T-cell (primary cell): ENCODE measurements at regions not wholly inside any gene's neighbourhood (a gene's known extent, or its start where the extent isn't known, plus 50 kb on each side); places are given as distances from the start of the nearest gene placed in this dataset.

ENCODE experiments used
- ATAC-seq, 4 experiments: fragments of 200-7000 bp in 3 of 4; fragments of 150-1000 bp in 1 of 4; cut with Tn5 transposase; replicated peaks in 1 of 4; 1 replicate in 3 of 4; 2 replicates in 1 of 4; pipeline ENCODE4 v1.10.0; 2021; ENCODE audit warnings: moderate library complexity in 3 of 4, mild to moderate bottlenecking in 2 of 4, moderate number of reproducible peaks in 1 of 4
- CTCF ChIA-PET, 2 donors: fragments of 300-600 bp; sonication (Branson Sonifier 250); formaldehyde crosslinking; loops; one replicate each; lab custom pipeline; 2022; ENCODE audit warnings: antibody characterized with exemption in 2 of 2; lab: Charles Lee
- POLR2A ChIA-PET, 2 donors: fragments of 300-600 bp; sonication (Branson Sonifier 250); formaldehyde crosslinking; loops; one replicate each; lab custom pipeline; 2022; ENCODE audit warnings: antibody characterized with exemption in 2 of 2; lab: Charles Lee
- DNase-seq, 35 experiments: peaks; one replicate each; pipeline versions ENCODE4 v3.0.0 to v3.0.0-alpha.2; 2013 to 2023
- H3K27ac ChIP-seq: one replicate; pipeline ENCODE4 v1.5.1; 2013; ENCODE audit warnings: low read length
- H3K27me3 ChIP-seq, 2 experiments: replicated peaks in 1 of 2; 1 replicate in 1 of 2; 2 replicates in 1 of 2; pipeline versions ENCODE4 v1.6.1 to v1.7.0; 2013; ENCODE audit warnings: low read length in 1 of 2, mixed read lengths in 1 of 2; ENCODE audit not compliant: control insufficient read depth in 2 of 2, insufficient read depth in 2 of 2; ENCODE audit errors: extremely low read depth in 1 of 2
- H3K36me3 ChIP-seq, 2 donors: 1 replicate in 1 of 2; 2 replicates in 1 of 2; pipeline versions ENCODE4 v1.6.1 to v1.7.0; 2013; ENCODE audit warnings: low read length in 1 of 2; ENCODE audit not compliant: control insufficient read depth in 2 of 2, insufficient read depth in 1 of 2; ENCODE audit errors: extremely low read depth in 1 of 2
- H3K4me1 ChIP-seq, 2 experiments: 1 replicate in 1 of 2; 2 replicates in 1 of 2; pipeline versions ENCODE4 v1.6.1 to v1.7.0; 2013; ENCODE audit warnings: low read length in 2 of 2, mixed read lengths in 1 of 2; ENCODE audit not compliant: insufficient read depth in 2 of 2, control insufficient read depth in 1 of 2; ENCODE audit errors: extremely low read depth in 1 of 2
- H3K4me3 ChIP-seq, 2 donors: 1 replicate in 1 of 2; 2 replicates in 1 of 2; pipeline versions ENCODE4 v1.5.1 to v1.7.0; 2013; ENCODE audit warnings: mild to moderate bottlenecking in 2 of 2, low read length in 1 of 2, moderate library complexity in 1 of 2; ENCODE audit not compliant: control insufficient read depth in 1 of 2; ENCODE audit errors: extremely low read depth in 1 of 2
- H3K9me3 ChIP-seq: 2 replicates; pipeline ENCODE4 v1.7.0; 2013
- H3K27ac Mint-ChIP-seq, 2 donors: one replicate each; pipeline ENCODE4 v1.8.0; 2020 to 2021; ENCODE audit warnings: mild to moderate bottlenecking in 2 of 2, mixed read lengths in 2 of 2
- H3K27me3 Mint-ChIP-seq, 2 donors: one replicate each; pipeline ENCODE4 v1.8.0; 2021 to 2022; ENCODE audit warnings: mixed read lengths in 2 of 2
- H3K36me3 Mint-ChIP-seq: one replicate; pipeline ENCODE4 v1.8.0; 2021; ENCODE audit warnings: mixed read lengths
- H3K4me1 Mint-ChIP-seq, 3 donors: one replicate each; pipeline ENCODE4 v1.8.0; 2020 to 2022; ENCODE audit warnings: mixed read lengths in 3 of 3, mild to moderate bottlenecking in 1 of 3
- H3K4me3 Mint-ChIP-seq, 3 donors: one replicate each; pipeline ENCODE4 v1.8.0; 2020 to 2022; ENCODE audit warnings: mild to moderate bottlenecking in 3 of 3, mixed read lengths in 3 of 3, moderate library complexity in 3 of 3
- H3K9me3 Mint-ChIP-seq, 3 donors: one replicate each; pipeline ENCODE4 v1.8.0; 2020 to 2022; ENCODE audit warnings: mixed read lengths in 3 of 3
- WGBS: methylation state at CpG from one replicate; pipeline ENCODE4 v1.1.5; 2013; ENCODE audit warnings: missing lambda C conversion rate; ENCODE audit not compliant: insufficient coverage; 5-methylcytosine and 5-hydroxymethylcytosine counted together

DNA sequence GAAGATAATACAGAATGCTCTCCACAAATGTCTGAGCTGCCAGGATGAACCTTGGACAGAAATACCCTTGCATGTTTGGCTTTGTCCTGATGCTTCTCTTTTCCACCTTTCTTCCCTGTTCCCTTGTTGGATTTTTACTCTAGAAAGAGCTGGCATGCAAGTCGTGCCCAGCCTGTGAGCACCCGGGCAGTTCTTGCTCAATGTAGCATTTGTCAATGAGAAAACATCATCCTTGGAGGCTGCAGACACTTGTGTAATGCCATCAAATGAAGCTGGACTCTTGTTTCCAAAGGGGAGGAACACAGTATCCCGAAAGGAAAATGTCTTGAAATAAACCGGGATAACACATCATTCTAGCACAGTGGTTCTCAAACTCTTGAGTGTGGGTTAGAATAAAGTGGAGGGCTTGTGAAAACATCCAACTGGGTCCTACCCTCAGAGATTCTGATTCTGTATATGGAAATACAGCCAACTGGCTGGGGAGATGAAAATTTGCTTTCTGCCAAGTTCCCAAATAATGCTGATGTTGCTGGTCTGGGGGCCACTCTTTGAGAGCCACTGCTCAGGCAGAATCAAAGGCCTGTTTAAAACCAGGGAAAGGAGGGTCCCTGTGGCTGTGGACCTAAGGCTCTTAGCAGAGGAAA lies 237.2 kb downstream of the SPATA18 start:
- peaks cover 0 to 2% of the 10 kb centered on the region in 2 experiments for H3K27me3 ChIP-seq
- POLR2A ChIA-PET = no interaction called here
- 64% methylated on average over 2 of the region's 4 CpGs for WGBS
- Mint-ChIP-seq H3K4me3 (no peak overlapping the region), H3K9me3 (no peaks in the 10 kb centered on the region), H3K27me3 (no peaks in the 10 kb centered on the region), H3K4me1 (no peaks in the 10 kb centered on the region), H3K27ac (no peak overlapping the region), H3K36me3 (no peaks in the 10 kb centered on the region)
- H3K9me3 ChIP-seq = no peaks in the 10 kb centered on the region
- no peaks in the 10 kb centered on the region for H3K4me1 ChIP-seq
- no peaks in the 10 kb centered on the region for H3K36me3 ChIP-seq
- ATAC-seq = no peak
- no peak overlapping the region for H3K27ac ChIP-seq
- CTCF ChIA-PET = no interaction called here
- no peak for DNase-seq
- no peak overlapping the region for H3K4me3 ChIP-seq

DNA sequence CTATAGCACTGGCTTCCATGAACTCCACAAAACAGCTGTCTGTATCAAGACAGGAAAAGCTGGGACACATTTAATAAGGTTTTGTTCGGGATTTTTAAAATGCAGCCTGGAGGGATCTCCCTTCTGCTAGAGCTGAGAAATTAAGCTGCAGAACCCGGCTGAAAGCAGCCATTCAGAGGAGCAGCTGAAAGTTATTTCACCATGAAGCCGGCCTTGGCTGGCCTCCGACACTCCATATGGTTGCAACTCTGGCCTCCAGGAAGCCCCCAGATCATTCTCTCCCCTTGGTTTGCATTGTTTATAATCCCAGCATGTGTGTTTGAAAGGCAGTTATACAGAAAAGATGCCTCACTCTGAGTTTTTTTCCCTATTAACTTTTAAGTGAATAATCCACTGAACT lies 239.4 kb downstream of the SPATA18 start:
- H3K9me3 Mint-ChIP-seq = no peaks in the 10 kb centered on the region
- 78% methylated on average over 2 of the region's 4 CpGs for WGBS
- POLR2A ChIA-PET = no interaction called here

DNA sequence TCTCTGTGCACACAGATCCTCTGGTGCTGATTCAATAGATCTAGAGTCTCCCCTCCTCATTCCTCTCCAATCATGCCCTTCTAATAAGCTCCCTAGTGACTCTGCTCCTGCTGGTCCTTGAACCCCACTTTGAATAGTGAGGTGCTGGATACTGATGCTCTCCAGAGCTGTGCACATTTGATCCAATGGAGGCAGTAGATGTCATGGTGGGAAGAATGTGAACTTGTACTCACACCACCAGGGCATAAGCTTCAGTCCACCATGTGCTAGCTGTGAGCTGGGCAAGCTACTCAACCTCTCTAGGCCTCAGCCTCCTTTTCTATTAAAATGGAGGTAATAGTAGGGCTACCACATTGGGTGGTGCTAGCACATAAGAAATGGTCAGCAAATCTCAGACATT lies 241.1 kb downstream of the SPATA18 start:
- CTCF ChIA-PET = no interaction called here
- H3K4me3 Mint-ChIP-seq = no peak overlapping the region

More for the DNA sequence above, 239.4 kb downstream of the SPATA18 start:
- H3K4me1 Mint-ChIP-seq = no peaks in the 10 kb centered on the region
- Histone ChIP-seq H3K4me3 (no peak overlapping the region), H3K9me3 (no peaks in the 10 kb centered on the region), H3K36me3 (no peaks in the 10 kb centered on the region), H3K27me3 (peaks cover 0 to 2% of the 10 kb centered on the region in 2 experiments), H3K4me1 (no peaks in the 10 kb centered on the region), H3K27ac (no peak overlapping the region)
- no peaks in the 10 kb centered on the region for H3K36me3 Mint-ChIP-seq
- H3K27ac Mint-ChIP-seq = no peak overlapping the region
- DNase-seq = no peak
- no peak for ATAC-seq
- no peaks in the 10 kb centered on the region for H3K27me3 Mint-ChIP-seq
- H3K4me3 Mint-ChIP-seq = no peak overlapping the region
- CTCF ChIA-PET = no interaction called here

DNA sequence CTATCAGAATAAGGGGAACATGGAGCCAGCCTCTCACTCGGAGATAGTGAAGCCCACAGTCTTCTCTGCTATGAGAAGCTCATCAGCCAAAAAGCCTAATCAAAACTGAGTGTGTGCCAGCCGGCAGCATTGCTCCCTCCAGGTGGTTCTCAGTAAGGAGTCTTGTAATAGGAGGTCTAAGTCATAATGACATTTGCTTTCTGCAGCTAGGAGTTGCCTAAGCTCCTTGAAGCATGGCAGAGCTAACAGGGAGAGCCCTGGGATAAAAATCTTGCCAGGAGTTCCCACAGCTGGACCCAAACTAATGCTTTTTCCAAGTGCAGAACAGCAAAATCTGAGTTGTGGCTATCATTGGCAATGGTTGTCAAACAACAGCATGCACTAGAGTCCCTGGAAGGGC lies 245.2 kb downstream of the SPATA18 start:
- Histone ChIP-seq H3K9me3 (no peaks in the 10 kb centered on the region), H3K4me1 (no peaks in the 10 kb centered on the region), H3K27ac (no peak overlapping the region), H3K36me3 (no peaks in the 10 kb centered on the region), H3K27me3 (peaks cover 0 to under 1% of the 10 kb centered on the region in 2 experiments), H3K4me3 (no peak overlapping the region)
- ChIA-PET CTCF (no interaction called here), POLR2A (no interaction called here)
- Mint-ChIP-seq H3K27ac (no peak overlapping the region), H3K27me3 (no peaks in the 10 kb centered on the region), H3K4me1 (no peaks in the 10 kb centered on the region), H3K9me3 (peaks cover 0 to 4% (median 4%) of the 10 kb centered on the region in 3 donors), H3K36me3 (no peaks in the 10 kb centered on the region), H3K4me3 (no peak overlapping the region)
- ATAC-seq (no peak), DNase-seq (no peak)
- WGBS = 73% methylated on average over 1 of the region's 2 CpGs

More for the DNA sequence above, 241.1 kb downstream of the SPATA18 start:
- no peaks in the 10 kb centered on the region for H3K4me1 Mint-ChIP-seq
- H3K36me3 ChIP-seq = no peaks in the 10 kb centered on the region
- ATAC-seq = no peak
- peaks cover 0 to under 1% (median 0%) of the 10 kb centered on the region in 3 donors for H3K9me3 Mint-ChIP-seq
- no peak overlapping the region for H3K4me3 ChIP-seq
- DNase-seq = no peak
- POLR2A ChIA-PET = no interaction called here
- no peaks in the 10 kb centered on the region for H3K27me3 Mint-ChIP-seq
- no peaks in the 10 kb centered on the region for H3K9me3 ChIP-seq
- no peak overlapping the region for H3K27ac Mint-ChIP-seq
- peaks cover 0 to 2% of the 10 kb centered on the region in 2 experiments for H3K27me3 ChIP-seq
- H3K36me3 Mint-ChIP-seq = no peaks in the 10 kb centered on the region
- H3K27ac ChIP-seq = no peak overlapping the region
- H3K4me1 ChIP-seq = no peaks in the 10 kb centered on the region

DNA sequence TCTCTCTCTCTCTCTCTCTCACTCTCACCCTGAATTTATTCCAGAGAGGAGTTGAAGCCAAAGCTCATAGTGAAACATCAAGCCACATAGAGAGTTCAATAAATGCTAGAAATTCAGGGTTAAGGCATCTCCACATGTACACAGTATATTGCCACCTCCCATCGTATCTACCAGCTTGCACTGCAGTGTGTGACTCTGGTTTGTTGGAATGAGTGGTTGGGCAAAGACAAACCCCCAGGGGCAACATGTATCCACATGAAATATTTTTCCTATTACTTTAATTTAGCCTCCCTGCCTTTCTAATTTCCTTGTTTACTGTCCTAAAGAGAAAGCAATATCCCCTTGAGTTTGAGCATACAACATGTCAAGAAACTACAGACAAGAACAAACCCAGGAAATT lies 247.3 kb downstream of the SPATA18 start:
- H3K27me3 ChIP-seq = peaks cover 0 to 3% of the 10 kb centered on the region in 2 experiments
- no CpG with 5 or more reads among the region's 1 CpG for WGBS
- H3K4me3 ChIP-seq = no peak overlapping the region
- ChIA-PET CTCF (no interaction called here), POLR2A (no interaction called here)
- Mint-ChIP-seq H3K4me1 (no peaks in the 10 kb centered on the region), H3K27ac (no peak overlapping the region), H3K27me3 (no peaks in the 10 kb centered on the region), H3K9me3 (peaks cover 0 to 4% (median 4%) of the 10 kb centered on the region in 3 donors), H3K4me3 (no peak overlapping the region), H3K36me3 (no peaks in the 10 kb centered on the region)
- H3K4me1 ChIP-seq = no peaks in the 10 kb centered on the region
- no peak for ATAC-seq
- no peaks in the 10 kb centered on the region for H3K36me3 ChIP-seq
- no peak for DNase-seq
- H3K27ac ChIP-seq = no peak overlapping the region
- H3K9me3 ChIP-seq = no peaks in the 10 kb centered on the region

DNA sequence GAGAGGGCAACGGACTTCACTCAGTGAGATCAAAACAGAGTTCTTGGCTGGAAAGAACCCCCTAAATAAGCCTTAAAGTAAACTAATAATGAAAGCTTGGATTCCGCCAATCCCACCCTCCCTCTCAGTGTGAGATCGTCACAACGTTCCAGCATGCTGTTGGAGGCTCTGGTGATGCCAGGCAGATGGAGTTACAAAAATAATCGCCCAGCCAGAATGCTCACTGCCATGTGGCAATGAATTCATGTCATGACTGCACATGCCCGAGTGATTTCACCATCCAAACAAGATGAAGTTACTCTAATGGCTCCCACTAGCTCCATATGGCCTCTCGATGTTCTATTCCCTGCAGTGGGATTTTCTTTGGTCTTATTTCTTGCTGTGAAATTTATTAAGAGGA lies 248.0 kb downstream of the SPATA18 start:
- Histone ChIP-seq H3K4me3 (no peak overlapping the region), H3K4me1 (no peaks in the 10 kb centered on the region), H3K27me3 (peaks cover 0 to 3% of the 10 kb centered on the region in 2 experiments), H3K9me3 (no peaks in the 10 kb centered on the region), H3K36me3 (no peaks in the 10 kb centered on the region), H3K27ac (no peak overlapping the region)
- Mint-ChIP-seq H3K27ac (no peak overlapping the region), H3K4me1 (no peaks in the 10 kb centered on the region), H3K9me3 (peaks cover 0 to 4% (median 4%) of the 10 kb centered on the region in 3 donors), H3K4me3 (no peak overlapping the region), H3K36me3 (no peaks in the 10 kb centered on the region), H3K27me3 (no peaks in the 10 kb centered on the region)
- POLR2A ChIA-PET = no interaction called here
- WGBS = 75% methylated on average over 4 of the region's 7 CpGs
- ATAC-seq = no peak
- no peak for DNase-seq
- CTCF ChIA-PET = no interaction called here
